Epithelial cell of proximal tubule (primary cell): ENCODE measurements at regions not wholly inside any gene's neighbourhood (a gene's known extent, or its start where the extent isn't known, plus 50 kb on each side); places are given as distances from the start of the nearest gene placed in this dataset.

Experiments used
- DNase-seq: peaks from one replicate; pipeline ENCODE4 v3.0.0-alpha.2; 2011; ENCODE audit warnings: low read depth
- H3K4me3 ChIP-seq: 2 replicates; pipeline ENCODE4 v1.5.1; 2011; ENCODE audit warnings: low read depth, mild to moderate bottlenecking, low read length
- TF ChIP-seq, protein P1 (sequence below): conservative IDR thresholded peaks from 2 replicates; pipeline ENCODE4 v1.5.1; 2012; ENCODE audit warnings: low read depth, mild to moderate bottlenecking, low read length

DNA sequence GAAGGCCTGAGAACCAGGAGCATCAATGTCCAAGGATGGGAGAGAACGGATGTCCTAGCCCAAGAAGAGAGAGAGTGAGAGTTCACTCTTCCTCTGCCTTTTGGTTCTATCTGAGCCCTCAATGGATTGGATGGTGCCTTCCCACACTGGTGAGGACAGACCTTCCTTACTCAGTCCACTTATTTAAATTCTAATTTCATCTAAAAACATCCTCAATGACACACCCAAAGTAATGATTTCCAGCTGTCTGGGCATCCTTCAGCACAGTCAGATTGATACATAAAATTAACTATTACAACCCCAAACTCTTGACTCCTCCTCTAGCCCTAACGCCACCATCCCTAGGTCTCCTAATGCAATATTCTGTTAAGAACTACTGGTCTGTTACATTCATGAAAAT is 122.0 kb downstream of the GAS1 start:
- no peak for DNase-seq
- TF ChIP-seq, protein P1, sequence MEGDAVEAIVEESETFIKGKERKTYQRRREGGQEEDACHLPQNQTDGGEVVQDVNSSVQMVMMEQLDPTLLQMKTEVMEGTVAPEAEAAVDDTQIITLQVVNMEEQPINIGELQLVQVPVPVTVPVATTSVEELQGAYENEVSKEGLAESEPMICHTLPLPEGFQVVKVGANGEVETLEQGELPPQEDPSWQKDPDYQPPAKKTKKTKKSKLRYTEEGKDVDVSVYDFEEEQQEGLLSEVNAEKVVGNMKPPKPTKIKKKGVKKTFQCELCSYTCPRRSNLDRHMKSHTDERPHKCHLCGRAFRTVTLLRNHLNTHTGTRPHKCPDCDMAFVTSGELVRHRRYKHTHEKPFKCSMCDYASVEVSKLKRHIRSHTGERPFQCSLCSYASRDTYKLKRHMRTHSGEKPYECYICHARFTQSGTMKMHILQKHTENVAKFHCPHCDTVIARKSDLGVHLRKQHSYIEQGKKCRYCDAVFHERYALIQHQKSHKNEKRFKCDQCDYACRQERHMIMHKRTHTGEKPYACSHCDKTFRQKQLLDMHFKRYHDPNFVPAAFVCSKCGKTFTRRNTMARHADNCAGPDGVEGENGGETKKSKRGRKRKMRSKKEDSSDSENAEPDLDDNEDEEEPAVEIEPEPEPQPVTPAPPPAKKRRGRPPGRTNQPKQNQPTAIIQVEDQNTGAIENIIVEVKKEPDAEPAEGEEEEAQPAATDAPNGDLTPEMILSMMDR = no peak
- H3K4me3 ChIP-seq = no peak overlapping the region

DNA sequence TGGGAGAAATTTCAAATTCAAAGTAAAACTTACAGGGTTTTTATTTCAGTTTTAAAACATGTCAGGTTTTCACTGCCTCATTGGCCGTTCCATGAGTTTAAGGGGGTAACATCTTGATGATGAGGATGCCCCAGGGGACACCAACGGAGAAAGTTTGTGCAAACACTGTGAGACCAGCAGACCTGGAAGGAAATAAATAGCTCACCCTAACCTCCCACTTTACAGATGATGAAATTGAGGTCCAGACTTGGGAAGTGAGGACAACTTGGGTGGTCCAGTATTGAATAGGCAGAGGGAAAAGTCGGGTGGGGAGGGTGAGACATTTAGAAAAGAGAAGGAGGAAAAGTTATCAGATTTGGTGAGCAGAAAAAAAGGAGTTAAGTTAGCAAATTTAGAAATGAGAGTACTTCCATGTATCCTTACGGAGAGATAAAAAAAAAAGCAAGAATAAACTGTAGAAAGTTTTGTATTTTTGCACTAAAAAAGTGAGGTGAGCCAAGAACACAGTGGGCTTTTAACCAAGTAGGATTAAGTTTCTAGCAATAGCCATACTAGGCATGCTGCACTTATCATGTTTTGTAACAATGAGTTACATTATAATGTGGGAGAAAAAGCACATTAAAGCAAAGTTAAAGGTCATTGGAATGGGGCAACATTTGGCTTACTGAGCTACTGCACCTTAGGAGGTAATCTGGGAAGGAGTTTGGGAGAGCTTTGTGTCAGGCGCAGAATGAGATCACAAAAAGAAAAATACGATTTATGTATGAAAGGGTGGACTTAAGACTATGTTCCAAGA is 125.1 kb downstream of the GAS1 start:
- no peak for DNase-seq
- H3K4me3 ChIP-seq = no peak overlapping the region
- TF ChIP-seq, protein P1 = no peak

DNA sequence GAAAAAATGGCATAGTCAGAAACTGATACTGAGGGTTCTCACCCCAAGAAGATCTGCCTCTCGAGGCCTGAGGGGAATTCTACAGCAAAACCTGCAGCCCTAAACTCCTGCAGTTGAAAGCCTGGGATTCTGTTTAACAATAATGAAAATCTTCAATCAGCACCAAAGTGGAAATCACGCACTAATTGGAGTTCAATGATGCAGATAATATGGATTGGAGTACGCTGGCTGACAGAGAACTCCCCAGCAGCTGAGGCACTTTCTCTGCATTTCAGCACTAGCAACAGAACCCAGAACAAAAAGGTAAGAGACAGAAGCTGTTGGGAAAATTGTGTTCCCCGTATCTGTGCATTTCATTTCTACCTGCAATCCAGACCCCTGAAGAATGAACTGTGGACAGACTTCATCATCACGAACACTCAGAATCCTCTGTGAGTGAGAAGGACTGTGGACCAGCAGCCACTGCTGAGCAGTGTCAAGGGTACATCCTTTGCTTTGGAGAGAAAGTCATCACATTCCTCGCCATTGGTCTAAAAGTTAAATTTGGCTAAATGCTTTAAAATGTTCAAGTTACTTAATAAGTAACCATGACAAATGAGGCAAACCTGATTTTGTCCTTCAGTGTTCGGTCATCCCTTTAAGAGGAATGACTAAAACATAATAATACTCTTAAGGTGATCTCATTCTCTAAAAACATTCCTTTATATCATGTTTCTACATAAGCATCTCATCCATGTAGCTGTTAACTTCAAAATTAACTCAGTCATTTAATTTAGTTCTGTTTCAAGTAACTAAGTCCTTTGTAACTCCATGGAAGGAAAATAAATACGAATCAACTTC is 126.1 kb downstream of the GAS1 start:
- TF ChIP-seq, protein P1 = no peak
- peak; percentile 15 for DNase-seq
- no peak overlapping the region for H3K4me3 ChIP-seq

- no peak for DNase-seq
- H3K4me3 ChIP-seq = no peak overlapping the region
- TF ChIP-seq, protein P1 = no peak
These were observed 127.8 kb downstream of the GAS1 start for GRCh38 chr9:86819552-86819951.

DNA sequence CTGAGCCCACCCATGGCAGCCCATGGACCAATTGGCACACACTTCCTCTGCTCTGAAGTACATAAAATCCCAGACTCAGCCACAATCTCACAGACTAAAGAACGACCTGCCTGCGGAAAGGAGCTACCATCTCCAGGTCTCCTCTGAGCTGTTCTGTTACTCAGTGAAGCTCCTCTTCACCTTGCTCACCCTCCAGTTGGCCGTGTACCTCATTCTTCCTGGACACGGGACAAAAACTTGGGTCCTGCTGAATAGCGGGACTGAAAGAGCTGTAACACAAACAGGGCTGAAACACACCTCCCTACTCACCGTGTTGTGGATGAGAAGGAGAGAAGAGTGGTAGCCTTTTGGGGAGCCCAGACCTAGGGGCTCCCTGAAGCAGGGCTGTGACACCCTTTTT is 128.7 kb downstream of the GAS1 start:
- no peak overlapping the region for H3K4me3 ChIP-seq
- no peak for DNase-seq
- TF ChIP-seq, protein P1 = no peak

DNA sequence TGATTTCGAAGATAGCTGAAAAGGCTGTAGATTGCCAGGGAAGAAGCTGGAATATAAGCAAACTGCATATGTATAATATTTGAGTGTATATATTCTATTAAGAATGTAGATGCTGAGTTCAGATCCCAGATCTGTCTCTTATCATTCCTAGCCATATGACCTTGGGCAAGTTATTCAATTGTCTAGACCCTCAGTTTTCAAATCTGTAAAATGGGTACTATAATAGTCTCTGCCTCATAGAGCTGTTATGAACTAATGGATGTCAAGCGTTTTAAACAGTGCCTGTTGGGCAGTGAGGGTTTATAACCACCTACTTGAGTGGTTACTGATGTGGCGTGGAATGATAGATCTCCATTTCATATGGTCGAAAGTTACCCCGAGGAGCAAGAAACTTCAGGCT is 130.4 kb downstream of the GAS1 start:
- TF ChIP-seq, protein P1 = no peak
- DNase-seq = no peak
- no peak overlapping the region for H3K4me3 ChIP-seq

GRCh38 chr9:86816366-86816765 is 130.9 kb downstream of the GAS1 start:
- TF ChIP-seq, protein P1 = no peak
- H3K4me3 ChIP-seq = no peak overlapping the region
- no peak for DNase-seq
